NCI-H2029 (cell line): ENCODE measurements at regions not wholly inside any gene's neighbourhood (a gene's known extent, or its start where the extent isn't known, plus 50 kb on each side); places are given as distances from the start of the nearest gene placed in this dataset.
"Not testable (repeated sequence)": the region's sequence is repeated elsewhere in the genome, so short reads cannot be mapped to it uniquely, and the experiment has no call there.

ENCODE experiments used
- DNase-seq: peaks from one replicate; lab custom pipeline; 2025; lab: John Stamatoyannopoulos, UW

GRCh38 chr7:14967376-14967775 lies 64.8 kb upstream of the DGKB start:
- not testable (repeated sequence) for DNase-seq

- DNase-seq, result no peak
These were observed 60.2 kb upstream of the DGKB start for GRCh38 chr7:14962778-14963177.

DNA sequence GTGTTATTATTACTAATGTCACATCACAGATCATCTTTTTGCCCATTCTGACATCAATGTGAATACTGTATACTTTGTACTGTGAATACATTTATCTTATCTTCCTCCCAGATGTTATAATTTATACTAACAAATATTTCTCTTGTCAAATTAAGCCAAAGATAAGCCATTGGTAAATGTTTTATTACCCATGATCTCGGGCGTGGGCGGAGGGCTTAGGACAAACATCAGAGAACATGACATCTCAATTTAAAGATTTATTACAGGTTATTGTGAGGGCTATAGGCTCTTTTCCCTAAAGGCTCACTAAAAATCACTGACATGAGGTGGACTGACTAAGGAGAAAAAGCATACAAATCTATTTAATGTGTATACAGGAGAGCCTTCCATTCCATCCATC lies 58.2 kb upstream of the DGKB start:
- DNase-seq, result no peak

GRCh38 chr7:14959339-14959738 lies 56.8 kb upstream of the DGKB start:
- DNase-seq, result no peak

GRCh38 chr7:14954035-14954434 lies 51.5 kb upstream of the DGKB start:
- no peak for DNase-seq
